PC-3 (cell line): ENCODE measurements at regions not wholly inside any gene's neighbourhood (a gene's known extent, or its start where the extent isn't known, plus 50 kb on each side); places are given as distances from the start of the nearest gene placed in this dataset.

ENCODE experiments used
- ATAC-seq: fragments of 200-7000 bp; cut with Tn5 transposase; 2 replicates; pipeline ENCODE4 v1.9.1; 2020; ENCODE audit warnings: mild to moderate bottlenecking, moderate library complexity
- BruUV-seq: library from RNA; stranded (reverse); fragments of 400-500 nt; replicated peaks from 2 replicates; lab custom pipeline; 2021; lab: Mats Ljungman, UMichigan
- CTCF ChIA-PET: fragments of 300-600 bp; sonication (Branson Sonifier 250); formaldehyde crosslinking; loops from one replicate; lab custom pipeline; 2022; ENCODE audit warnings: antibody characterized with exemption; lab: Charles Lee
- POLR2A ChIA-PET: fragments of 300-600 bp; sonication (Branson Sonifier 250); formaldehyde crosslinking; loops from one replicate; lab custom pipeline; 2022; ENCODE audit warnings: antibody characterized with exemption; ENCODE audit not compliant: unreplicated experiment; lab: Charles Lee
- DNase-seq: peaks from one replicate; pipeline ENCODE4 v3.0.0-alpha.2; 2015
- H2AFZ ChIP-seq: fragments of 300-600 bp; sonication (generic); 2 replicates; pipeline ENCODE4 v1.6.0; 2016; ENCODE audit warnings: antibody characterized with exemption, low read length
- H3F3A ChIP-seq: fragments of 300-600 bp; sonication (generic); one replicate; pipeline ENCODE4 v1.6.0; 2017; ENCODE audit warnings: antibody characterized with exemption, low read length, control low read depth, mild to moderate bottlenecking; ENCODE audit not compliant: unreplicated experiment
- H3K27ac ChIP-seq: fragments of 300-600 bp; sonication (generic); 2 replicates; pipeline ENCODE4 v1.5.1; 2016; ENCODE audit warnings: mild to moderate bottlenecking, low read length
- H3K27me3 ChIP-seq: fragments of 300-600 bp; sonication (generic); 2 replicates; pipeline ENCODE4 v1.6.1; 2016; ENCODE audit warnings: low read length, mixed read lengths
- H3K36me3 ChIP-seq: fragments of 300-600 bp; sonication (generic); 2 replicates; pipeline ENCODE4 v1.6.1; 2016; ENCODE audit warnings: low read depth, mixed run types, low read length, mixed read lengths
- H3K4me1 ChIP-seq: fragments of 300-600 bp; sonication (generic); 2 replicates; pipeline ENCODE4 v1.5.1; 2016; ENCODE audit warnings: low read length; ENCODE audit not compliant: insufficient read depth
- H3K4me2 ChIP-seq: fragments of 300-600 bp; sonication (generic); 2 replicates; pipeline ENCODE4 v1.6.0; 2016; ENCODE audit warnings: low read length
- H3K4me3 ChIP-seq: fragments of 300-600 bp; sonication (generic); 2 replicates; pipeline ENCODE4 v1.5.1; 2016; ENCODE audit warnings: mild to moderate bottlenecking, low read length, mixed read lengths
- H3K79me2 ChIP-seq: fragments of 300-600 bp; sonication (generic); 2 replicates; pipeline ENCODE4 v1.6.1; 2017; ENCODE audit warnings: low read length, mixed read lengths
- H3K9ac ChIP-seq: fragments of 300-600 bp; sonication (generic); 2 replicates; pipeline ENCODE4 v1.6.0; 2016; ENCODE audit warnings: mild to moderate bottlenecking, low read length
- H3K9me2 ChIP-seq: fragments of 300-600 bp; sonication (generic); replicated peaks from 2 replicates; pipeline ENCODE4 v1.6.1; 2016; ENCODE audit warnings: mixed run types, low read length, mixed read lengths
- H3K9me3 ChIP-seq: fragments of 300-600 bp; sonication (generic); 2 replicates; pipeline ENCODE4 v1.6.1; 2016; ENCODE audit warnings: low read length, mixed read lengths
- H4K20me1 ChIP-seq: fragments of 300-600 bp; sonication (generic); 2 replicates; pipeline ENCODE4 v1.6.1; 2016; ENCODE audit warnings: low read length, mixed read lengths
- CTCF ChIP-seq: fragments of 300-600 bp; sonication (generic); conservative IDR thresholded peaks from 2 replicates; pipeline ENCODE4 v1.5.1; 2017; ENCODE audit warnings: antibody characterized with exemption, low read depth, mild to moderate bottlenecking, low read length
- EZH2 ChIP-seq: fragments of 300-600 bp; sonication (generic); IDR thresholded peaks from one replicate; pipeline ENCODE4 v1.6.1; 2017; ENCODE audit warnings: antibody characterized with exemption, mild to moderate bottlenecking, low read length; ENCODE audit not compliant: unreplicated experiment
- EZH2phosphoT487 ChIP-seq: fragments of 300-600 bp; sonication (generic); IDR thresholded peaks from 2 replicates; pipeline ENCODE4 v1.6.1; 2018; ENCODE audit warnings: mild to moderate bottlenecking, antibody characterized with exemption, low read length, borderline replicate concordance
- intact Hi-C: fragments of 100-400 bp; cut with micrococcal nuclease; formaldehyde crosslinking; loops from 2 replicates; pipeline ENCODE4 v1.9.0; 2023

GRCh38 chr1:38190983-38191382 lies 144.4 kb upstream of the POU3F1 start:
- Histone ChIP-seq H3K27ac (no peak overlapping the region), H3F3A (no peaks in the 10 kb centered on the region), H3K4me2 (no peak overlapping the region), H3K36me3 (no peaks in the 10 kb centered on the region), H3K27me3 (peaks cover 98% of the 10 kb centered on the region), H3K9me2 (no peaks in the 10 kb centered on the region), H3K9ac (no peak overlapping the region), H2AFZ (no peak overlapping the region), H4K20me1 (no peaks in the 10 kb centered on the region), H3K79me2 (no peaks in the 10 kb centered on the region), H3K9me3 (no peaks in the 10 kb centered on the region), H3K4me3 (no peak overlapping the region), H3K4me1 (no peaks in the 10 kb centered on the region)
- TF ChIP-seq EZH2 = no peak
- no peak for TF ChIP-seq EZH2phosphoT487
- TF ChIP-seq CTCF = no peak
- intact Hi-C loops = no loop called here
- ChIA-PET POLR2A (no interaction called here), CTCF (no interaction called here)
- BruUV-seq = no TSS peak
- no peak for DNase-seq
- no peak for ATAC-seq

GRCh38 chr1:38187552-38187951 lies 141.0 kb upstream of the POU3F1 start:
- H4K20me1 ChIP-seq = no peaks in the 10 kb centered on the region
- H2AFZ ChIP-seq = no peak overlapping the region
- POLR2A ChIA-PET = interaction anchor here (0.6 kb wide), 1 partner anchor 778 kb away, joined by 6 read pairs; no protein-coding TSS in a partner anchor
- H3K9me3 ChIP-seq = no peaks in the 10 kb centered on the region
- intact Hi-C loops = no loop called here
- H3K36me3 ChIP-seq = no peaks in the 10 kb centered on the region
- H3K27ac ChIP-seq = no peak overlapping the region
- H3K4me1 ChIP-seq = no peaks in the 10 kb centered on the region
- BruUV-seq = no TSS peak
- no peak overlapping the region for H3K9ac ChIP-seq
- CTCF ChIA-PET = no interaction called here
- no peak overlapping the region for H3K4me3 ChIP-seq
- TF ChIP-seq EZH2 (no peak), EZH2phosphoT487 (no peak), CTCF (no peak)
- H3K27me3 ChIP-seq = peaks cover 81% of the 10 kb centered on the region
- no peaks in the 10 kb centered on the region for H3K79me2 ChIP-seq
- ATAC-seq (no peak), DNase-seq (no peak)
- H3K4me2 ChIP-seq = no peak overlapping the region
- no peaks in the 10 kb centered on the region for H3K9me2 ChIP-seq
- H3F3A ChIP-seq = no peaks in the 10 kb centered on the region

GRCh38 chr1:38186566-38186965 lies 140.0 kb upstream of the POU3F1 start:
- Histone ChIP-seq H3K4me2 (no peak overlapping the region), H3K36me3 (no peaks in the 10 kb centered on the region), H4K20me1 (no peaks in the 10 kb centered on the region), H2AFZ (no peak overlapping the region), H3F3A (no peaks in the 10 kb centered on the region), H3K9ac (no peak overlapping the region), H3K9me2 (no peaks in the 10 kb centered on the region), H3K9me3 (no peaks in the 10 kb centered on the region), H3K4me1 (no peaks in the 10 kb centered on the region), H3K27ac (no peak overlapping the region), H3K27me3 (peaks cover 71% of the 10 kb centered on the region), H3K79me2 (no peaks in the 10 kb centered on the region), H3K4me3 (no peak overlapping the region)
- ChIA-PET CTCF (no interaction called here), POLR2A (no interaction called here)
- intact Hi-C loops = no loop called here
- DNase-seq = no peak
- TF ChIP-seq EZH2phosphoT487 = no peak
- TF ChIP-seq EZH2 = no peak
- TF ChIP-seq CTCF = no peak
- ATAC-seq = no peak
- BruUV-seq = no TSS peak
